ENCODE measurements at regions not wholly inside any gene's neighbourhood (a gene's known extent, or its start where the extent isn't known, plus 50 kb on each side); places are given as distances from the start of the nearest gene placed in this dataset.

DNA sequence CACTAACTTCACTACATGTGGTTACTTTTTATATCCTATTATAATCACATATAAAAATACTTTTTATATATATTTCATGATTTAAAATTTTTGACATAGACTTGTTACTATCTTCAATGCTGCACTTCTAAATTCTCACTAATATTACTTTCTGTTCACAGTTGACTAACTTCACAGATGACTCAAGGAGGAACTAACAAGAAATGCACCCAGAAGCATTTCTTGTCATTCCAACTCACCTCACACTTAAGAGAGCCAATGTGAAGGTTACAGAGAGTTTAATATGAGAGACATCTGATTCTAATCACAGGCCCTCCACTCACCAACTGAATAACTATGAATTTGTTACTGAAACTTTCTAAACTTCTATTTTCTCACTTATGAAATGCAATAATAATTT lies 399.8 kb upstream of the SLC8A1 start:
- TF ChIP-seq, protein P1, sequence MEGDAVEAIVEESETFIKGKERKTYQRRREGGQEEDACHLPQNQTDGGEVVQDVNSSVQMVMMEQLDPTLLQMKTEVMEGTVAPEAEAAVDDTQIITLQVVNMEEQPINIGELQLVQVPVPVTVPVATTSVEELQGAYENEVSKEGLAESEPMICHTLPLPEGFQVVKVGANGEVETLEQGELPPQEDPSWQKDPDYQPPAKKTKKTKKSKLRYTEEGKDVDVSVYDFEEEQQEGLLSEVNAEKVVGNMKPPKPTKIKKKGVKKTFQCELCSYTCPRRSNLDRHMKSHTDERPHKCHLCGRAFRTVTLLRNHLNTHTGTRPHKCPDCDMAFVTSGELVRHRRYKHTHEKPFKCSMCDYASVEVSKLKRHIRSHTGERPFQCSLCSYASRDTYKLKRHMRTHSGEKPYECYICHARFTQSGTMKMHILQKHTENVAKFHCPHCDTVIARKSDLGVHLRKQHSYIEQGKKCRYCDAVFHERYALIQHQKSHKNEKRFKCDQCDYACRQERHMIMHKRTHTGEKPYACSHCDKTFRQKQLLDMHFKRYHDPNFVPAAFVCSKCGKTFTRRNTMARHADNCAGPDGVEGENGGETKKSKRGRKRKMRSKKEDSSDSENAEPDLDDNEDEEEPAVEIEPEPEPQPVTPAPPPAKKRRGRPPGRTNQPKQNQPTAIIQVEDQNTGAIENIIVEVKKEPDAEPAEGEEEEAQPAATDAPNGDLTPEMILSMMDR (IDR thresholded peaks at IDR 0.05) = no peak
- TF ChIP-seq POLR2A (IDR thresholded peaks at IDR 0.05) = no peak
- Histone ChIP-seq H3K4me3 (no peak overlapping the region), H3K27ac (no peak overlapping the region), H3K36me3 (no peaks in the 10 kb centered on the region), H3K4me1 (no peaks in the 10 kb centered on the region), H3K27me3 (no peaks in the 10 kb centered on the region), H3K9me3 (no peaks in the 10 kb centered on the region)
- intact Hi-C loops (cut with DNase I) = no loop called here
- no peak for DNase-seq
- ATAC-seq = no peak

DNA sequence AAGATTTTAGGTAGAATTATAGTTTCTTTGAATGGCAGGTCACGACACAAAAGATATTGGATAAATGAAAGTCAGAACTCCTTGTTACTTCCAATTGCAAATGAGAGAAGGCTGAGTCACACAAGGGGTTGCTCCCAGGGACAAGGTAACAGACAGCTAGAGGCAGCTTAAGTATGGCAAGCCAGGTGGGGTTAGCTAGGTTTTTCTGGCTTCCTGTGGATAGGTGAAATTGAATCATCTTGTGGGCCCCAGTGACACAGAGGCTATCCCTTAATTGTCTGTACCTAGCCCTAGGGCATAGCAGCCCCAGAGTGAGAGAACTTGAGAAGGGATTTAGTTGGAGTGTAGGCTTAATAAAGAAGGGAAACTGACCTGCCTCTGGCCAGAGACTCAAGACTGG lies 407.7 kb upstream of the SLC8A1 start:
- no peaks in the 10 kb centered on the region for H3K36me3 ChIP-seq
- H3K4me3 ChIP-seq = no peak overlapping the region
- intact Hi-C loops (cut with DNase I) = no loop called here
- H3K4me1 ChIP-seq = no peaks in the 10 kb centered on the region
- ATAC-seq (no peak), DNase-seq (no peak)
- no peaks in the 10 kb centered on the region for H3K9me3 ChIP-seq
- WGBS (ENCODE audit: insufficient coverage, low coverage, low lambda C conversion rate, missing lambda C conversion rate) = 52% methylated on average over 1 of the region's 1 CpG
- H3K27ac ChIP-seq = no peak overlapping the region
- no peaks in the 10 kb centered on the region for H3K27me3 ChIP-seq
- TF ChIP-seq, protein P1 (IDR thresholded peaks at IDR 0.05) = no peak
- TF ChIP-seq POLR2A (IDR thresholded peaks at IDR 0.05) = no peak

DNA sequence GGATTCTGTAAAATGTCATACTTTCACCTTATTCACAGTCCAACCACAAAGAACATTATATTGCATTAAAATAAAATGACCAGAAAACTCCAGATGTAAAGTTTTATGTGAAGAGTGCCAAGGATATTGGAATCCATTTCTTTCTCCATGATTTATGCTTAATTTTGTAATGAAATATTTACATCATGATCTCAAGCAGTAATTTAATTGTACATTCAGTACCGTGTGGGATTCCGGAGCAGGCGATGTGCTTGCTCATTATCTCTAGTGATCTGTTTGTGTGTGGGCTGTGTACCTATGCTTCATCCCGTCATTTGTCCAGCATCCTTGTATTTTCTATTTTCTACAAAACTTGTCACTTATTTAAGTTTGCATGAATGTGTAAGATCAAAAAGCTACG lies 415.9 kb upstream of the SLC8A1 start:
- Histone ChIP-seq H3K27me3 (no peaks in the 10 kb centered on the region), H3K36me3 (no peaks in the 10 kb centered on the region), H3K9me3 (no peaks in the 10 kb centered on the region), H3K4me3 (no peak overlapping the region), H3K4me1 (no peaks in the 10 kb centered on the region), H3K27ac (no peak overlapping the region)
- intact Hi-C loops (cut with DNase I) = no loop called here
- 66% methylated on average over 5 of the region's 5 CpGs for WGBS (ENCODE audit: insufficient coverage, low coverage, low lambda C conversion rate, missing lambda C conversion rate)
- no peak for TF ChIP-seq POLR2A (IDR thresholded peaks at IDR 0.05)
- TF ChIP-seq, protein P1 (IDR thresholded peaks at IDR 0.05) = no peak
- DNase-seq = no peak
- no peak for ATAC-seq

DNA sequence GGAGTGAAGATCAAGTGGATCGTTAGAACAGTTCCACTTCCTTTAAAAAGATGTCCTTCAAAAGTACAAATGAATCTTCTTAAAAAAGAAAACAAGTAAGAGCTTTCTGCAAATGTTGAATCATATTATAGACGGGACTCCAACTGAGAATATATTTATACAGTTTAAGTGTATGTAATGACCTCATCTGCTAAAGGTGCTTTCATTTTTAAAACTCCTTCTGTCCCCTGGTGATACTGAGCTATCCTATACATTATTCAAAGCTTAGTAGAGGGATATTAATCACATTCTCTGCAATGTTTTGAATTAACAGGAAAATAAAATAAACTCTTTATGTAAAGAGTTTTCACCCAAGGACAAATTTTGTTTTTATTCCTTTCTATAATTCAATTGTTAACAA lies 420.7 kb upstream of the SLC8A1 start:
- ATAC-seq (no peak), DNase-seq (no peak)
- Histone ChIP-seq H3K9me3 (no peaks in the 10 kb centered on the region), H3K4me1 (no peaks in the 10 kb centered on the region), H3K4me3 (no peak overlapping the region), H3K27ac (no peak overlapping the region), H3K27me3 (no peaks in the 10 kb centered on the region), H3K36me3 (no peaks in the 10 kb centered on the region)
- TF ChIP-seq POLR2A (IDR thresholded peaks at IDR 0.05) = no peak
- TF ChIP-seq, protein P1 (IDR thresholded peaks at IDR 0.05) = no peak
- WGBS (ENCODE audit: insufficient coverage, low coverage, low lambda C conversion rate, missing lambda C conversion rate) = 24% methylated on average over 2 of the region's 2 CpGs
- intact Hi-C loops (cut with DNase I) = no loop called here

DNA sequence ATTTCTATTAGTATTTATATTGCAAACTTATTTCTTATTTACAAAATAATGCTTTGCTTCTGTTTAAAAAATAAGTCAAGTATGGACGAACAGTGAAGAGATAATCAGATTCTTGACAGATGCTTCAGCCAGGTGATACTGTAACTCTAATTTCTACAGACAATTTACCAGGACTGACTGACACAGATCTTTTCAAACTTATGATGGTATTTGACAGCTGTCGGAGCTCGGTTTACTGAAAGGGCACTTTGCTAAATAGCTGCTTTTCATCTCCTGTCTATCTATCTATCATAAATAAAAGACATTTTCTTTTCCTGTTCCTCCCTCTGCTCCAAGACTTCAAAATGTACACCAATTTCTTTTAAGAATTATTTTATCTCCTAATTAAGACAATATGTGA lies 422.5 kb upstream of the SLC8A1 start:
- H3K4me1 ChIP-seq = no peaks in the 10 kb centered on the region
- H3K4me3 ChIP-seq = no peak overlapping the region
- intact Hi-C loops (cut with DNase I) = no loop called here
- H3K27ac ChIP-seq = no peak overlapping the region
- WGBS (ENCODE audit: insufficient coverage, low coverage, low lambda C conversion rate, missing lambda C conversion rate) = 57% methylated on average over 3 of the region's 3 CpGs
- H3K9me3 ChIP-seq = no peaks in the 10 kb centered on the region
- no peaks in the 10 kb centered on the region for H3K27me3 ChIP-seq
- DNase-seq (no peak), ATAC-seq (no peak)
- TF ChIP-seq, protein P1 (IDR thresholded peaks at IDR 0.05) = no peak
- TF ChIP-seq POLR2A (IDR thresholded peaks at IDR 0.05) = no peak
- no peaks in the 10 kb centered on the region for H3K36me3 ChIP-seq
